HG02870 (cell line): ENCODE measurements at regions not wholly inside any gene's neighbourhood (a gene's known extent, or its start where the extent isn't known, plus 50 kb on each side); places are given as distances from the start of the nearest gene placed in this dataset.
"Not testable (repeated sequence)": the region's sequence is repeated elsewhere in the genome, so short reads cannot be mapped to it uniquely, and the experiment has no call there.

ENCODE experiments used
- ATAC-seq: cut with Tn5 transposase; IDR thresholded peaks from one replicate; pipeline ENCODE4 v1.9.1; 2021; ENCODE audit warnings: mild to moderate bottlenecking, moderate library complexity; ENCODE audit not compliant: unreplicated experiment

DNA sequence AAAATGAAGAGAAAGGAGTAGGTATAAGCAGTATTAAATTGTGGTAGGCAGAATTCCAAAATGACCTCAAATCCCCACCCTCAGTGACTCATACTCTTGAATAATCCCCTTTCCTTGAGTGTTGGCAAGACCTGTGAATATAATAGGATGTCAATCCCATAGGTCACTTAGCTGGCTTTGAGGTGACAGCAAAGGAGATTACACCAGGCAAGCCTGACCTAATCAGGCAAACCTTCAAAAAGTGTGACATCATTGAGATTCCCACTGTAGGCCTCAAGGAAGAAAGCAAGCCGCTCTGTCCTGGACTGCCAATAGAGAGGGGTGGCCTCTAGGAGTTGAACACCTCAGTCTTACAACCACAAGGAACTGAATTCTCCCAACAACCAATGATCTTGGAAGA lies 535.2 kb downstream of the RBFOX1 start:
- ATAC-seq = no peak

GRCh38 chr16:7866144-7866543 lies 533.5 kb downstream of the RBFOX1 start:
- no peak for ATAC-seq

- ATAC-seq = not testable (repeated sequence)
Measured at GRCh38 chr16:7865393-7865792, 532.7 kb downstream of the RBFOX1 start.

DNA sequence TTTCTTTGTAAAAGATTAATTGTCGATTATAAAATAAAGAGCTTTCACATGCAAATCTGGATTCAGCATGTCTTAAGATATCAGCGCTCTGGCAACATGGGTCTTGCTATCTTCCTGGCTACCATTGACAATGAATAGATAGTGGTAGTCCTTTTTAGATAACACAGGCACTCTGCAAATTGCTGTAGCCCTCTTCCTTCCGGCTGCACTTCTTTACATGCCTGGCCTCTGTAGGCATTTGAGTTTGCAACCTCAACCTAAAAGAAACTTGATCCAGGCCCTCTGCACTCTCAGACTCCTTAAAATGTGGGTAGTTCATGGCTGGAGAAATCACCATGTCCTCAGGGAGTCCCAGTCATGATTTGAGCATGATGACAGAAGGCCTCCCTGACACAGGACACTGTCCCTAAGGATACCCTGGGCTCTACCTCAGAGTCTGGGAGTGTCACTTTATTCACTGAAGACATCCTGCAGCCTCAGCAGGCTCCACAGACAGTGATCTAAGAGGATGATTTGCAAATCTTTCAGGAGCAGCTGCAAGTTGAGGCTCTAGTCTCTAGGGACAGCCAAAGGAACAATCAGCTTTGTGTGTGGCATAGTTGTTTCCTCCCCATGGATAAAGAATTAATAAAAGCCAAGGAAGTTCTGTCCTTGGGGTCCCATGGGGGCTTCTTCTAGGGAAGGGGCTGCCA lies 529.4 kb downstream of the RBFOX1 start:
- ATAC-seq = no peak

DNA sequence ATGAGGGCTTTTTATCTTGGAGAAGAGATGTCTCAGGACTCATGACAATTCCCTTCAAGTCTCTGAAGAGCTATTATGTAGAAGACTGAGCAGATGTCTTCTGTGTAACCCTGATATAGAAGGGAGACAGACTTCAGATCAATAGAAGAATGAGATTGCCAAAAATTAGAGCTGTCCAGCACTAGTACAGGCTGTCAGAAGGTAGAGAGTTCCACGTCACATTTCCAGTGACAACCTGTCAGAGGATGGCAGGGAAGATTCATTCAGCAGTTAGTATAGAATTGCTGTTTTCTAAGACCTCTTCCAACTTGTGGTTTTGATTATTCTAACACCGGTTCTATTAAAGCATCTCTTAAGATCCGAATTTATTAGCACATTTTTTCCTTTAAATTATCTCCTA lies 520.6 kb downstream of the RBFOX1 start:
- ATAC-seq = no peak

GRCh38 chr16:7849841-7850240 lies 517.2 kb downstream of the RBFOX1 start:
- ATAC-seq = no peak

- no peak for ATAC-seq
Measured at GRCh38 chr16:7843261-7843660, 510.6 kb downstream of the RBFOX1 start.

DNA sequence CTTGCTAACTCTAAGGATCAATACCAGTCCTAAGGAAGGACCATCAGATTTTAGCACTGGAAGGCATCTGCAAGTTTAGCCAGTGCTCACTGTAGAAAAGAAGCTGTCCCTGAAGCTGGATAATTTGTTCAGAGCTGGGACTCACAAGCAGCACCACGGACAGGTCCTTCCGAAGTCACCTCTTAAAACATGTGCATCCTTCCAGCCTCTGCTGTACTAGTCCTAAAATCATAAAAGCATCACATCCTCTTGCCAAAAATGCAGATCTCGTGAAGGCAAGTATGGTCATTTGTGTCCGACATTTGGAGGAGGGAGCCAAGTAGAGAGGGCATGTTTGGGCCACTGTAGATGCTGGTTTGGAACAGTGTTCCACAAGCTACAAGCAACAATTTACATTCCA lies 506.9 kb downstream of the RBFOX1 start:
- no peak for ATAC-seq

DNA sequence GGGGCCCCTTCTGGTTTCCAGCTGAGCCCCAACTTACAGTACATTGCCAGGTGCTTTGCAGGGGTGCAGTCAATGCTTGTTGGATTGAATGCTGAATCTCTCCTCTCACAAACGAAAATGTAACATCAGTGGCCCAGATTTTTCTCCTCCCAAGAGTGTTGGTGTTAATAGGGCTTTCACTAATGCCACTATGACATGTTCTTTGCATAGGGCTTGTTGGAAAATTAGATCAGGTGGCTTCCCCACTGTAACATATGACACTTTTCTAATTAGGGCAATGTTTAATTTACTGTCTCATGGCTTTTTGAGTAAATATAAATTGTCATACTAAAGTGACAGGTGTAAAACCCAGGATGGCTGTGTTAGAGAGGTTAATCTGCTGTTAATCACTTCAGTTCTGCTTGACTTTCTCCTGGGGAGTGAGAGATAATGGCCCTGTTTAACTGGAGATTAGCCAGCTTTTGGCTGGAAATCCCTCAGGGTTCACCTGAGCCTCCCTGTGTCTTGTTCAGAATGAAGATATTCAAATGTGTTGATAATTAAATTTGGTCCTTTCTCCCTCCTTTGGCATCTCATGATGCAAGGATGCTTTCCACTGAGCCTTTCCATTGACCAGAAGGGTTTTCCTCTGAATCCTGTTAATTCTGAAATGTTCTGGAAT lies 502.3 kb downstream of the RBFOX1 start:
- no peak for ATAC-seq

- ATAC-seq = no peak
Measured at GRCh38 chr16:7820816-7821215, 488.2 kb downstream of the RBFOX1 start.

DNA sequence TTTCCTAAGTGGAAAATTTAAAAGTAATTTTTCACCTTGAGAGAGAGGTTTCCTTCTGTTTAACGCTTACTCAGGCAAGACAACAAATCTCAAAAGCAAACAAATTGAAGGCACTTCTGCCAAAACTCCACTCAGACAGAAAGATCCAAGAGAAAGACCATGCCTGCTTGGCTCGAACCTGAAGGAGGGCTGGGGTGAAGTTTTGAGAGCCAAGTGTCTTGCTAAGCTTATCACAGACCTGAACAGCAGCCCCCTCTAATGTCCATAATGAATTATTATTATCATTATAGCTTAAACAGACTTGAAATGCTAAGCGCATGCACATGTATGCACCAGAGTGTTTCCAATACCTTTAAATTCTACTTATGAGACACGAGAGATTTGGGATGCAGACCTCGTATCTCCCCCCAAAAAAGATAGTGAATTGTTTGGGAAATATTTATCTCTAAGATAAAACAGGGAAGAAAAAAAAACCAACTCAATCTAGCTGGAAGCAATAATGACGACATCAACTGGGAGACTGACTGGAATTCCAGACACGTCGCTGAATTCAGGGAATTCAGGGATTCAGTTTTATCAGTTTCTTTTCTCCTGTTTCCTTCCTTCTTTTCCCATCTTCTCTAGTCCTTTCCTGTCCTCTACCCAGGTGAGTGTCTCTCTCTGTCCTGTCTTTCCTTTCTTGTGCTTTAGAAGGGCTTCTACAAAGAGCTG lies 473.2 kb downstream of the RBFOX1 start:
- no peak for ATAC-seq

DNA sequence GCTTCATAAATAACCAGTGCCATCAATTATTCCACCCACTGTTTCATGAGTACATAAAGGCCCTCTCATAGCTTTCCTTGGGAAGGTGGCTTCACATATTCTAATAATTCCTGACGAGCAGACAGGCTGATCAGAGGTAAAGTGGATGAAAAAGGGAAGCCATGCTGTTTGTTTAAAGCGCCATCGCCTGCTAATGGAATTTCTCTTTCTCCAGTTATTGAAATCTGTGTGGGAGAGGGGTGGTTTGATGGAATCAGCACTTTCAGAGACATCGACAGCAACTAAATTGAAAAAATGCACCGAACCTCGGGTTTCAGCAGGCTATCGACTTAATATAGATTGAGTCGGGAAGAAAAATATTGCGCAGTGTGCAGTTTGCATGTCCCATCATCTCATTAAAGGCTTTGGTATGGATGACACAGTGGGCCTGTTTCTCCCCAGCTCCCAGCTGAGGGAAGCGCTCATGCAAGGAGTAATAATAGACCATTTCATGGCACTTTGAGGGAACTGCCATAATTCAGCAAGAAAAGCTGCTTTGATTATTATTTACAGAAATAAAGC lies 472.1 kb downstream of the RBFOX1 start:
- ATAC-seq = no peak

DNA sequence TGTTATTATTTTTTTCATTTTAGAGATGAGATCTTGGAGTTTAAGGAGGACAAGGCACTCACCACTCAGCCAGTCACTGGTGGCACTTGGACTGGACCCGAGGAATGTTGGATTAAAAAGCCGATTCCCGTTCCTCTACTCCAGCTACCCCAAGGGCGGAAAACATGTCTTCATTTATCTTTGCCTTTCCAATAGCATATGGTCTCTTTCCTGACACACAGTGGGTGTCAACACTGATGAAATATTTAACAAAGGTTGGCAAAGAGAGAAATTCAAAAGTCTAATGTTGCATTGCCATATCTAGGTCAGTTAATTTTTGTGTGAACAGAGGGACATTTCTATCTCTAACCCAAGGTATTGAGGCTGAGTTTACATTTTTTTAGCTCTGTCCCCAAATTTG lies 459.7 kb downstream of the RBFOX1 start:
- ATAC-seq = no peak

- ATAC-seq = no peak
Measured at GRCh38 chr16:7791028-7791590, 458.5 kb downstream of the RBFOX1 start.

DNA sequence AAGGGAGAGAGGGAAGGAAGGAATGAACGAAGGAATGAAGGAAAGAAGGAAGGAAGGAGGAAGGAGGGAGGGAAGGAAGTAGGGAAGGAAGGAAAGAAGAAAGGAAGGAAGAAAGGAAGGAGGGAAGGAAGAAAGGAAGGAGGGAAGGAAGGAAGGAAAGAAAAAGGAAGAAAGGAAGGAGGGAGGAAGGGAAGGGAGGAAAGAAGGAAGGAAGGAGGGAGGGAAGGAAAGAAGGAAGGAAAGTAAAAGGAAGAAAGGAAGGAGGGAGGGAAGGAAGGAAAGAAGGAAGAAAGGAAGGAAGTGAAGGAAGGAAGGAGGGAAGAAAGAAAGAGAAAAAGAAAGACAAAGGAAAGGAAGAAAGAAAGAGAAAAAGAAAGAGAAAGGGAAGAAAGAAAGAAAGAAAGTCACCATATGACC lies 442.4 kb downstream of the RBFOX1 start:
- ATAC-seq = no peak

- ATAC-seq = no peak
Measured at GRCh38 chr16:7772722-7773121, 440.1 kb downstream of the RBFOX1 start.

DNA sequence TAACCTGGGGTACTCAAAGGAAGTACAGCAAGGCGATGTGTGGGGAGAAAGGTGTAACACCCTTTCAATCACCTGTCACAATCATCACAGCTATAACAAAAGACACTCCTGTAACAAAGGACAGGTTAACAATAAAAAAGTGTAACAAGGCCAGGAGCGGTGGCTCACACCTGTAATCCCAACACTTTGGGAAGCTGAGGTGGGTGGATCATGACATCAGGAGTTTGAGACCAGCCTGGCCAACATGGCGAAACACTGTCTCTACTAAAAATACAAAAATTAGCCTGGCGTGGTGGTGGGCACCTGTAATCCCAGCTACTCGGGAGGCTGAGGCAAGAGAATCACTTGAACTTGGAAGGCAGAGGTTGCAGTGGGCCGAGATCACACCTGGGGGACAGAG lies 436.4 kb downstream of the RBFOX1 start:
- ATAC-seq = not testable (repeated sequence)

GRCh38 chr16:7765079-7765550 lies 432.5 kb downstream of the RBFOX1 start:
- ATAC-seq = no peak

DNA sequence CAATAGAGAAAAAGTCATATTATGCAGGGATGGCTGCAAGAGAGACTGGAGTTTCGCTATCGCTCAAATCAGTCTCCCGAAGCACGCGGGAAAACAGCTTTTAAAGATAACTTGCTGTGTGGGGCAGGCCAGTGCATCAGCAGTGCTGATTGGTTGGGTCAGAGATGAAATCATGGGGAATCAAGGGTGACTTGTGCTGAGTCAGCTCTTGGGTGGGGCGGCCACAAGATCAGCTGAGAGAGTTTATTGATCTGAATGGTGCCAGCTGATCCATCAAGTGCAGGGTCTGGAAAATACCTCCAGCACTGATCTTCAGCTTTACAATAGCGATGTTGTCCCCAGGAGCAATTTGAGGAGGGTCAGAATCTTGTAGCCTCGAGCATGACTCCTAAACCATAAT lies 430.5 kb downstream of the RBFOX1 start:
- ATAC-seq = no peak
